Gastrocnemius medialis (tissue), 4 donors: ENCODE measurements at regions not wholly inside any gene's neighbourhood (a gene's known extent, or its start where the extent isn't known, plus 50 kb on each side); places are given as distances from the start of the nearest gene placed in this dataset.
"Not testable (repeated sequence)": the region's sequence is repeated elsewhere in the genome, so short reads cannot be mapped to it uniquely, and the experiment has no call there.

ENCODE experiments used
- ATAC-seq, 2 donors: fragments of 150-250 bp; one replicate each; pipeline ENCODE4 v1.9.1; 2016
- DNase-seq, 2 donors: peaks; one replicate each; pipeline ENCODE4 v3.0.0-alpha.2; 2019
- H3K27ac ChIP-seq, 4 donors: fragments of 200-600 bp; sonication (generic); 1 replicate in 1 of 4; 2 replicates in 3 of 4; pipeline ENCODE4 v1.5.1; 2016 to 2018; ENCODE audit warnings: mild to moderate bottlenecking in 2 of 4, moderate library complexity in 1 of 4
- H3K27me3 ChIP-seq, 3 donors: fragments of 200-600 bp; sonication (generic) in 2 of 3; 1 replicate in 1 of 3; 2 replicates in 2 of 3; pipeline versions ENCODE4 v1.5.1 to v1.6.0; 2016 to 2019; ENCODE audit warnings: mild to moderate bottlenecking in 1 of 3, moderate library complexity in 1 of 3
- H3K36me3 ChIP-seq, 2 donors: fragments of 200-600 bp; sonication (generic) in 1 of 2; one replicate each; pipeline ENCODE4 v1.5.1; 2017 to 2018
- H3K4me1 ChIP-seq, 2 donors: fragments of 200-600 bp; sonication (generic) in 1 of 2; one replicate each; pipeline ENCODE4 v1.5.1; 2016 to 2017; ENCODE audit warnings: mild to moderate bottlenecking in 2 of 2
- H3K4me3 ChIP-seq, 4 donors: fragments of 200-600 bp; sonication (generic) in 3 of 4; 1 replicate in 1 of 4; 2 replicates in 3 of 4; pipeline ENCODE4 v1.5.1; 2016 to 2019; ENCODE audit warnings: mild to moderate bottlenecking in 2 of 4
- H3K9me3 ChIP-seq, 3 donors: fragments of 200-600 bp; sonication (generic) in 2 of 3; 1 replicate in 1 of 3; 2 replicates in 2 of 3; pipeline ENCODE4 v1.5.1; 2016 to 2019
- CTCF ChIP-seq, 5 experiments: fragments of 450-650 bp in 3 of 5; fragments of 200-600 bp in 2 of 5; sonication (generic) in 2 of 5; IDR thresholded peaks in 4 of 5; conservative IDR thresholded peaks in 1 of 5; 1 replicate in 4 of 5; 2 replicates in 1 of 5; pipeline ENCODE4 v1.5.1; 2016 to 2019; ENCODE audit warnings: antibody characterized with exemption in 5 of 5, mild to moderate bottlenecking in 3 of 5, moderate library complexity in 3 of 5
- POLR2A ChIP-seq, 2 donors: fragments of 450-650 bp; IDR thresholded peaks; one replicate each; pipeline ENCODE4 v1.6.1; 2017; ENCODE audit warnings: antibody characterized with exemption in 2 of 2, mild to moderate bottlenecking in 2 of 2, moderate library complexity in 2 of 2
- in situ Hi-C, 4 donors: fragments of 200-750 bp; cut with MboI; loops; one replicate each; pipeline versions ENCODE4 v1.15.0 to v1.8.0; 2017; ENCODE audit warnings: low sequenced_read_pairs in 4 of 4
- intact Hi-C: fragments of 100-400 bp; cut with DNase I; formaldehyde crosslinking; loops from one replicate; pipeline ENCODE4 v1.15.1; 2023; ENCODE audit warnings: low total_unique reads

- Histone ChIP-seq H3K9me3 (no peaks in the 10 kb centered on the region), H3K27me3 (no peaks in the 10 kb centered on the region), H3K36me3 (no peaks in the 10 kb centered on the region), H3K4me3 (no peak overlapping the region), H3K4me1 (no peaks in the 10 kb centered on the region), H3K27ac (no peak overlapping the region)
- TF ChIP-seq POLR2A (IDR thresholded peaks at IDR 0.05): no peak
- TF ChIP-seq CTCF (IDR thresholded peaks at IDR 0.05 in 4 of 5, conservative IDR thresholded peaks at IDR 0.05 in 1 of 5): no peak
- in situ Hi-C loops: no loop called here
- ATAC-seq (no peak), DNase-seq (no peak)
- intact Hi-C loops: no loop called here
Measured at GRCh38 chr6:48388044-48388443, 277.0 kb upstream of the PTCHD4 start.

GRCh38 chr6:48378884-48379407, 267.9 kb upstream of the PTCHD4 start:
- in situ Hi-C loops (no loop called here), intact Hi-C loops (no loop called here)
- DNase-seq (no peak), ATAC-seq (no peak)
- peaks cover 0 to 3% (median 0%) of the 10 kb centered on the region in 3 donors for H3K9me3 ChIP-seq
- no peak overlapping the region for H3K27ac ChIP-seq
- no peaks in the 10 kb centered on the region for H3K36me3 ChIP-seq
- H3K4me1 ChIP-seq: no peaks in the 10 kb centered on the region
- H3K4me3 ChIP-seq: no peak overlapping the region
- TF ChIP-seq POLR2A (IDR thresholded peaks at IDR 0.05) (no peak), CTCF (IDR thresholded peaks at IDR 0.05 in 4 of 5, conservative IDR thresholded peaks at IDR 0.05 in 1 of 5) (no peak)
- no peaks in the 10 kb centered on the region for H3K27me3 ChIP-seq

- intact Hi-C loops (no loop called here), in situ Hi-C loops (no loop called here)
- Histone ChIP-seq H3K9me3 (peaks cover 0 to 3% (median 0%) of the 10 kb centered on the region in 3 donors), H3K27ac (no peak overlapping the region), H3K4me3 (no peak overlapping the region), H3K36me3 (no peaks in the 10 kb centered on the region), H3K27me3 (no peaks in the 10 kb centered on the region), H3K4me1 (no peaks in the 10 kb centered on the region)
- no peak for TF ChIP-seq CTCF (IDR thresholded peaks at IDR 0.05 in 4 of 5, conservative IDR thresholded peaks at IDR 0.05 in 1 of 5)
- TF ChIP-seq POLR2A (IDR thresholded peaks at IDR 0.05): no peak
- ATAC-seq (no peak), DNase-seq (no peak)
Measured at GRCh38 chr6:48377115-48377514, 266.1 kb upstream of the PTCHD4 start.

- H3K4me3 ChIP-seq, H3K27ac ChIP-seq, ATAC-seq, H3K36me3 ChIP-seq, H3K9me3 ChIP-seq, H3K4me1 ChIP-seq, DNase-seq, H3K27me3 ChIP-seq, intact Hi-C loops, in situ Hi-C loops: not testable (repeated sequence)
Measured at GRCh38 chr6:48371226-48371625, 260.2 kb upstream of the PTCHD4 start.

- Histone ChIP-seq H3K27me3 (no peaks in the 10 kb centered on the region), H3K27ac (no peak overlapping the region), H3K4me3 (no peak overlapping the region), H3K9me3 (no peaks in the 10 kb centered on the region), H3K4me1 (no peaks in the 10 kb centered on the region), H3K36me3 (no peaks in the 10 kb centered on the region)
- in situ Hi-C loops: no loop called here
- no peak for TF ChIP-seq CTCF (IDR thresholded peaks at IDR 0.05 in 4 of 5, conservative IDR thresholded peaks at IDR 0.05 in 1 of 5)
- no peak for TF ChIP-seq POLR2A (IDR thresholded peaks at IDR 0.05)
- no peak for DNase-seq
- intact Hi-C loops: no loop called here
- no peak for ATAC-seq
Measured at GRCh38 chr6:48369100-48369499, 258.1 kb upstream of the PTCHD4 start.
